ENCODE measurements at regions not wholly inside any gene's neighbourhood (a gene's known extent, or its start where the extent isn't known, plus 50 kb on each side); places are given as distances from the start of the nearest gene placed in this dataset.

DNA sequence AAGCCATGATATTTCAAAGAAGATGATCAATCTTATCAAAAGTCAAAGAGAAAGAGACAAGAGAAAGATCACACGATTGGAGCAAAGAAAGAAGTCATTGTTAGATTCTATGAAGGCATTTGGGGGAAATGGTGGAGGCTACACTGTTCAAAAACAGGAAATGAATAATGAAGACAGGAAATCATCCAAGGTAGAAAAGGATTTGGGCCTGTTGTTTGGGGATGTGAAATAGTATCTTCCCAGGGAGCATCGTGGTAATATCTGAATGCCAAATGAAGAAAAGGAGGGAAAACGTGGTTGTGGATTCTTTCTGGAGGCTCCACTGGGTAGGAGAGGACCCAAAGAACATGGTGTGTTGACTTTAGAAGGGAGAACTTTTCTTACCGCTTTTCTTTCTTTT, 482.4 kb downstream of the NLGN4X start:
- DNase-seq (ENCODE audit: low read depth, low spot score), result no peak
- no peaks in the 10 kb centered on the region for H3K27me3 Mint-ChIP-seq (ENCODE audit: low read depth)
- H3K4me1 Mint-ChIP-seq, result peaks cover 4% of the 10 kb centered on the region
- peaks cover 2% of the 10 kb centered on the region for H3K9me3 Mint-ChIP-seq
- H3K4me3 Mint-ChIP-seq, result no peak overlapping the region
- H3K27ac Mint-ChIP-seq (ENCODE audit: unreplicated experiment), result no peak overlapping the region
- H3K36me3 Mint-ChIP-seq (ENCODE audit: low read depth), result no peaks in the 10 kb centered on the region
- no peak for TF ChIP-seq CTCF (conservative IDR thresholded peaks at IDR 0.05)

DNA sequence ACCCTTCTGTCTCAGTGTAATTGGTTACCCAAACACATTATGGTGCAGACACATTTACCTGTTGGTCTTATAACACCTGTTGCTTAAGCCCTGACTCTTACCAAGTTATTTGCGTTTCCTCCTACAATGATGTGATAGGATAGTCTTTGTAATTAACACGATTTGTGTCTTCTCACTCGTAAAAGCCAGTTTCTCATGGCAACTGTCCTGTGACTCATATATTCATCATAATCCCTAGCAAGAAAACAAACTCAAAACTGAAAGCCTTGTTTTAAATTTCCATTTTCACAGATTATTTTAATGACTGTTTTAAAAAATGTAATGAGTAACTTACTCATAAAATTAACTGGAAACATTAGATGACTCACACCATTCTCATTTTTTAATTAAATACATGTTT, 495.2 kb downstream of the NLGN4X start:
- Mint-ChIP-seq H3K9me3 (peaks cover 10% of the 10 kb centered on the region), H3K36me3 (ENCODE audit: low read depth) (no peaks in the 10 kb centered on the region), H3K27me3 (ENCODE audit: low read depth) (no peaks in the 10 kb centered on the region), H3K4me1 (no peaks in the 10 kb centered on the region), H3K27ac (ENCODE audit: unreplicated experiment) (no peak overlapping the region), H3K4me3 (no peak overlapping the region)
- no peak for TF ChIP-seq CTCF (conservative IDR thresholded peaks at IDR 0.05)
- no peak for DNase-seq (ENCODE audit: low read depth, low spot score)

DNA sequence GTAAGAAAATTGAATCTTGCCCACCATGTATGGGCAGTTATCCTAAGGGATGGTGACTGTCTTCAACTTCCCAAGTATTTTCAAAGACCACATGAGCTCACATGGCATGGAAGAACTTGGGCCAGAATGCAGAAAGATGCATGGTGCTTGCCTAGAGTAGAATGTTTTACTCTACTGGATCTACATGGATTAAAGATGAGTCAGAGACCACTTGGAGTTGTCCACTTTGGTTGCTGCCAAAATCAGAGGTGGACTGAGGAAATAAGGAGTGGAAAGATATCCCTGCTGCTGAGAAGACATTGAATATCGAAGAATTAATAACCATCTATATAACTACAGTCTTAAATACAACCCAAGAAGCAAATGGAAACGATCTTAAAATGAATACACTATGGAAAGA, 498.1 kb downstream of the NLGN4X start:
- H3K27ac Mint-ChIP-seq (ENCODE audit: unreplicated experiment), result no peak overlapping the region

GRCh38 chrX:5726224-5726623, 502.4 kb downstream of the NLGN4X start:
- no peak for DNase-seq (ENCODE audit: low read depth, low spot score)
- Mint-ChIP-seq H3K27me3 (ENCODE audit: low read depth) (no peaks in the 10 kb centered on the region), H3K4me1 (peaks cover 5% of the 10 kb centered on the region), H3K9me3 (peaks cover 6% of the 10 kb centered on the region), H3K36me3 (ENCODE audit: low read depth) (no peaks in the 10 kb centered on the region), H3K27ac (ENCODE audit: unreplicated experiment) (no peak overlapping the region), H3K4me3 (no peak overlapping the region)
- no peak for TF ChIP-seq CTCF (conservative IDR thresholded peaks at IDR 0.05)

More for the DNA sequence above, 498.1 kb downstream of the NLGN4X start:
- Mint-ChIP-seq H3K36me3 (ENCODE audit: low read depth) (no peaks in the 10 kb centered on the region), H3K27me3 (ENCODE audit: low read depth) (no peaks in the 10 kb centered on the region), H3K4me3 (no peak overlapping the region), H3K4me1 (peaks cover 5% of the 10 kb centered on the region), H3K9me3 (peaks cover 10% of the 10 kb centered on the region)
- no peak for TF ChIP-seq CTCF (conservative IDR thresholded peaks at IDR 0.05)
- no peak for DNase-seq (ENCODE audit: low read depth, low spot score)

DNA sequence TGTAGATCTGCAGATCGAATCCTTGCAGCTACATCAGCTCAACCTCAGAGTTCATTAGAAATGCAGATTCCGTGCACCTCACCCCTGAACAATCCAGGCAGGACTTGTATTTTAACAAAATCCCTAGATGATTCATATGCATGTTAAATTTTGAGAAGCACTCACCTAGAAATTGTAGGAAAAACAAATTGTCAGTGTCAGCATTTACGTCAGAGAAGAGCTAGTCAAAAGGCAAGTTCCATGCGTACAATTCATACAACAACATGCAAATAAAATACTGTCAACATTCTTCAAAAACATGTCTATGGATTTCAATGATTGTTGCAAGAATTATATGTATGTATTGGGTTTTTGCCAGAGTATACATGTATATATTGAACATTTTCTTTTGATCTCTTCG, 504.5 kb downstream of the NLGN4X start:
- Mint-ChIP-seq H3K9me3 (no peaks in the 10 kb centered on the region), H3K27ac (ENCODE audit: unreplicated experiment) (no peak overlapping the region), H3K36me3 (ENCODE audit: low read depth) (no peaks in the 10 kb centered on the region), H3K4me1 (peaks cover 5% of the 10 kb centered on the region), H3K4me3 (no peak overlapping the region), H3K27me3 (ENCODE audit: low read depth) (no peaks in the 10 kb centered on the region)
- DNase-seq (ENCODE audit: low read depth, low spot score), result no peak
- no peak for TF ChIP-seq CTCF (conservative IDR thresholded peaks at IDR 0.05)

- no peaks in the 10 kb centered on the region for H3K27me3 Mint-ChIP-seq (ENCODE audit: low read depth)
- H3K36me3 Mint-ChIP-seq (ENCODE audit: low read depth), result no peaks in the 10 kb centered on the region
- no peak for DNase-seq (ENCODE audit: low read depth, low spot score)
- no peak for TF ChIP-seq CTCF (conservative IDR thresholded peaks at IDR 0.05)
- H3K4me1 Mint-ChIP-seq, result no peaks in the 10 kb centered on the region
- H3K27ac Mint-ChIP-seq (ENCODE audit: unreplicated experiment), result no peak overlapping the region
- no peak overlapping the region for H3K4me3 Mint-ChIP-seq
- H3K9me3 Mint-ChIP-seq, result peaks cover 7% of the 10 kb centered on the region
Measured at GRCh38 chrX:5718651-5719050, 510.0 kb downstream of the NLGN4X start.

Data from neural crest cell (in vitro differentiated cells).